Cardiac septum (tissue), 1 donor: ENCODE measurements at regions not wholly inside any gene's neighbourhood (a gene's known extent, or its start where the extent isn't known, plus 50 kb on each side); places are given as distances from the start of the nearest gene placed in this dataset.

Experiments
- DNase-seq: peaks from one replicate; pipeline ENCODE4 v3.0.0-alpha.2; 2020; ENCODE audit warnings: low spot score
- intact Hi-C: fragments of 100-400 bp; cut with DNase I; formaldehyde crosslinking; loops from one replicate; pipeline ENCODE4 v1.14.0; 2022
- donor health status: DM: no; HTN: no; CAD: no.

- DNase-seq, result no peak
- intact Hi-C loops, result no loop called here
Measured at GRCh38 chr1:68339505-68339904, 107.2 kb upstream of the WLS start.

DNA sequence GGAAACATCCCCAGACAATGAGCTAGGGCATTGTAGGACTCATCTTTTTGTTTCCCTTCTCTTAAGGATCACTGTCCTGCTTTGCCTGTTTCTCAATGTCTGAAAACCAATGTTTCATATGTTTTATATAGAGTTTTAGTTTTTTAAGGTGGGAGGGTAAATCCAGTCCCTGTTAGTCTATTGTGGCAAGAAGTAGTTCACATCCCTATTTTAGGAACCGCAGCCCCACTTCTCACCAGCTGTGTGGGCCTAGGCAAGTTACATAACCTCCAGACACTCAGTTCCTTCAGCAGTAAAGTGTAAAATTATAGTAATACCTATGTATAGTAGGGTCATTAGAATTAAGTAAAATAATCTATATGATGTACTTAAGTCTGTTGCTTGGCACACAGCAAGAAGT, 105.8 kb upstream of the WLS start:
- intact Hi-C loops, result no loop called here
- no peak for DNase-seq

- no peak for DNase-seq
- intact Hi-C loops, result no loop called here
Measured at GRCh38 chr1:68332041-68332440, 99.7 kb upstream of the WLS start.

DNA sequence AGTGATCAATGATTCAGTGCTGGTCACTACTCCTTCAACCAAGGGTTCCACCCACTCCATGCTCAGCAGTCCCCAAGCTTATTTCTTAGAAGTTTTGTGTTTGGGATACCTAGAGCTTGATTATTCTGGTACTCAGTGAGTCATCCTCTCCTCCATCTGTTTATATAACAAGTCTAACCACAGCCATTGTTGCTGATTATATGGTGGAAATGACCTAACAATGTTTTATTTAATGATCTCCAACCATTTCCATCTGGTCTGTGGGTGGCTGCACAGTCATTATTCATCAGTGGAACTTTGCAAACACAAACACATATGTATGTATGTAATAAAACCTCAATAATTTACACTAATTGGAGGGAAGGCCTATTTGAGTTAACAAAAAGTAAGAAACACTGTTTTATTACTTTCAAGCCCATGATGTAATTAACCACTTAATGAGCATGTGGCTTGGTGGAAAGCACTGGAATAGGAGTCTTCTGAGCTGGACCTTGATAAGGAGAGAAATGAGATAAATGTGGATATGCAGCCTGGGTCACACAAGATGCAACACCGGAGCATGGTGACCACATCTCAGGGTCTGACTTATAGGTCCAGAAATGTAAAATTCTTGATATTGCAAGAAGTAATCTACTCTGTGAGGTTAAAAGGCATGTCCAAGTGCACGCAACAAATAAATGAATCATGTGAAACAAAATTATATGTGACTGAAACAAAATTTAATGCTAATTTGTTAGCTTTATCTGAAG, 99.0 kb upstream of the WLS start:
- intact Hi-C loops, result no loop called here

GRCh38 chr1:68330391-68330790, 98.1 kb upstream of the WLS start:
- intact Hi-C loops, result no loop called here
- DNase-seq, result no peak

More for the DNA sequence above, 99.0 kb upstream of the WLS start:
- no peak for DNase-seq

- intact Hi-C loops, result no loop called here
- DNase-seq, result no peak
Measured at GRCh38 chr1:68329096-68329835, 96.9 kb upstream of the WLS start.

DNA sequence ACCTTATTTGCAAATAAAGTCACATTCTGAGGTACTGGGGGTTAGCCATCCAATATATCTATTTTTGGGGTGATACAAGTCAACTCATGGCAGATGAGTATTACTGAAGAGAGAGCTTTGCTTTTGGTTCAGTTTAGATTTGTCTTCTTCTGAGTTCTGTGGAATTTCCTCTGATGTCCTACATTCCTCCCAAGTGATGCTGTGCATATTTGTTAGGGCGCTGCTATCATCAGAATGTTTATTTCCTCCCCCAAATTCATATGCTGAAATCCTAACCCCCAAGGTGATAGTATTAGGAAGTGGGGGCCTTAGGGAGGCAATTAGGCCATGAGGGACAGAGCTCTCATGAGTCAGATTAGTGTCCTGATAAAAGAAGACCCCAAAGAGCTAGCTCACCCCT, 96.2 kb upstream of the WLS start:
- no peak for DNase-seq
- intact Hi-C loops, result no loop called here

- no peak for DNase-seq
- intact Hi-C loops, result no loop called here
Measured at GRCh38 chr1:68327414-68327813, 95.1 kb upstream of the WLS start.

GRCh38 chr1:68326481-68326880, 94.2 kb upstream of the WLS start:
- intact Hi-C loops, result no loop called here
- no peak for DNase-seq

DNA sequence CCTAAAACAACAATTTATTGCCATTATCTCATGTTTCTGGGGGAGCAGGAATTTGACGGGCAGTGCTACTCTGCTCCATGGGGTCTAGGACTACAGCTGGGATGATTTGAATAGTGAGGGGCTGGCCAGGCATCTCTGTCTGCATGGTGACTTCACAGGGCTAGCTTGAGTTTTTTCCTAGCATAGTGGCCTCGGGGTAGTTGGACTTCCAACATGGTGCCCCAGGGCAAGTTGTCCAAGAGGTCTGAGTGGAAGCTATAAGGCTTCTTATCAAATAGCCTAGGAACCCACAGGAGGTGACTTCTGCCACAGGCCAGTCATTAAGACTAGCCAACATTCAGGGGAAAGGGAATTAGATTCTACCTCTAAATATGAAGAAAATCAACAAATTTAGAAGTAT, 92.0 kb upstream of the WLS start:
- DNase-seq, result no peak
- intact Hi-C loops, result loop anchor here (5.0 kb wide), 1 partner anchor 92 kb away; the partner anchor contains the start of gene WLS

DNA sequence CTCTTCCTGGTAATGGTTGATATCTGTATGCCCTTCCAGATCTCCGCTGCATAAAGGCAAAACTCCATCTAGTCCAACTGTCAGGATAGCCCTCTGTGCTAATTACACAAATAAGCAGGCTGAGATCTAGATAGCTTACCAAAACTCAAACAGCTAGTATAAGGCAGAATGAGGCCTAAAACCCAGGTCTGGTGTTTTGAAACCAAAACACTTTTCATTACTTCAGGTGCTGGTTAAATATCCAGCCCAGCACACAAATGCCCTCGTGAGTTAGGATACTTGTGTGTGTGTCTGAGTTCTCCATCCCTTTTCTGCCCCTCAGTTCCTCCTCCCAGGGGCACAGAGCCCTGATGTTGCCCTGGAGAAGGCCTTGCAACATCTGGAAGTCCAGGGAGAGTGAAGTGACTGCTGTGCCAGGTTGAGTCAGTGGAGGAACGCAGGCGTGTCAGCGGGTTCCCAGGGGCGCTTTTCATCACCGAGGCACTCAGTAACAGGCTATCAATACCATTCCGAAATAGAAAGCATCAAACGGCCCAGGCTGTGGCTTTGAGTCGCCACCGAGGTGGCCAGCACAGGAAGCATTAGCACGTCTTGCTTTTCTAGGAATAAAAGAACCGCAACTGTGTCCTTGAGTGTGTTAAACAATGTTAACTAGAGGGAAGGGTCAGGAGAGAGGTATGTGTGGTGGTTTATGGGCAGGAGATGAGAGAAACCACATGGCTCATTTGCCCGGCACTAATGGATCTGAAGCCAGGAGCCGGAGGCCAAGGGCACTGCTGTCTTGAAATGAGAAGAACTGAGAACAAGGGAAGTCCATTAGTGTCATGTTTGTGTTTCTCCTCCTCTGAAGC, 90.7 kb upstream of the WLS start:
- DNase-seq, result no peak
- intact Hi-C loops, result loop anchor here (5.0 kb wide), 1 partner anchor 91 kb away; the partner anchor contains the start of gene WLS

DNA sequence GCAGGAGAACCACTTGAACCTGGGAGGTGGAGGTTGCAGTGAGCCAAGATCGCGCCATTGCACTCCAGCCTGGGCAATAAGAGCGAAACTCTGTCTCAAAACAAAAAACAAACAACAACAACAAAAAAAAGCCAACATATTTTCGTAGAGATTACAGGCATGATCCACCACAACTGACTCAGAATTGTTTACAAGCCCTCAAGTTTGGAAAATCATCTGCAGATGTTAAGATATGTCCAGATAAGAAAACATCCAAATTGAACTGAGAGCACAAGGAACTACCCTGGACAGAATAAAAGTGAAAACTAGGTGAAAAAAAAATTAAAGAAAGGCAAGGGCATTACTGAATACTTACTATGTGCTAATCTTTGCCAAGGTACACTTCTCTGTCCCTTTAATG, 89.8 kb upstream of the WLS start:
- no peak for DNase-seq
- intact Hi-C loops, result loop anchor here (5.0 kb wide), 1 partner anchor 90 kb away; the partner anchor contains the start of gene WLS

DNA sequence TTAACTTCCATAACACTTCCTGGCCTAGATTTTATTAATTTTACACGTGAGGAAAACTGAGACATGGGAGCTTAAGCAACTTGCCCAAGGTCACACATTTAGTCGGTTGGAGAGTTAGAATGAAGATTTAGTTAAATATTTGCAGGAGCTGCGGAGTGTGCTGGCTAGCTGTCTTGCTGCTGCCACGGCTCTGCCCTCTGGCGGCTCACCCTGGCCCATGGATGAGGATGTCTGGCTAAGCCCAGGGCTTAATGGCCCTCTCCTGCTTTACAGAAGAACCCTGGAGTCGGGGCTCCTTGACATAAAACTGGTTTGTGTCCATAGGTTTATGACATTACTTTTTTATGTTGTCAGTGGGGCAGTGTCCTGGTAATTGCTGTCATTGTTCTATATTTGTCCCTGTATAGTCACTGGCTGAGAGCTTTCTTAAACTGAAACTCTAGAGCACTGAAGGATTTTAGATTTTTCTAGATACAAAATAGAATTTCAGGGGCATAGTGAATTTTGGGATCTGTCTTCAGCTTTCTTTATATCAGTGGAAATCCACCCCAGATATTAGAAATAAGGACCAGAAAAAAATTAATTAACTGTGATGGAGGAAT, 88.9 kb upstream of the WLS start:
- intact Hi-C loops, result loop anchor here (1.0 to 5.0 kb wide), 3 partner anchors 89 to 205 kb away; partner anchors contain the start of gene WLS
- DNase-seq, result no peak

DNA sequence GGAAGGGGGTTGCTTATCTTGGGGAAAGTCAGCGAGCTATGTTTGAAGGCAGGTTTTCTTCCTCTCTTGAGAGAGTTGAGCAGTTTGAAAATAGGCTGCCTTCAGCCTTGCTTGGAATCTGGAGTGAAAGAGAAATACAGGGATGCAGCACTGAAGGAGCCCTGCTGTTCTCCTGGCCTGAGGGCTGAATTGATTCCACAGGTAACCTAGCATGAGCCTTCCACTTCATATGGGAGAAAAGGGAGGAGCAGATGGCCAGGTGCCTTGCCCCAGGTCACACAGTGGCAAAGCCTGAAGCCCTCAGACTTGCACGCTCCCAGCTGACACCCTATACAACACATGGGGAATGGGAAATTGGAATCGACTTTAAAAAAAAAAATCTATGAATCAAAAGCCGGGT, 88.0 kb upstream of the WLS start:
- DNase-seq, result no peak
- intact Hi-C loops, result loop anchor here (5.0 kb wide), 1 partner anchor 88 kb away; the partner anchor contains the start of gene WLS

GRCh38 chr1:68319907-68320306, 87.6 kb upstream of the WLS start:
- no peak for DNase-seq
- intact Hi-C loops, result loop anchor here (5.0 kb wide), 1 partner anchor 88 kb away; the partner anchor contains the start of gene WLS

DNA sequence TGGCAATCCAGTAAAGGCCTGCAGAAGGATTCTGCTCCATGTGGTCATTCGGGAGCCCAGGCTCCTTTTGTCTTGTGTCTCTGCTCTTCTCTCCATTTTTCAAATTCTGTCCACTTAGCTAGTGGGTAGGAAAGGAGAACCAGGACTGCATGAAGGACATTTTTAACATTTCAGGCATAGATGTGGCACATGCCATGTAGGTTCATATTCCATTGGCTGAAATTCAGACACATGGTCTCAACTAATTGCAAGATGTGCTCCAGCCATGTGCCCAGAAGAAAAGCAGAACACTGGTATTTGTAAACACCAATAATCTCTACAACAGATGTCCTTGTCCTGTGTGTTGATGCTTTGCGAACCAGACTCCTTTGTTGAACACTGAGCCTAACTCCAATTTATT, 85.2 kb upstream of the WLS start:
- intact Hi-C loops, result no loop called here
- DNase-seq, result no peak

DNA sequence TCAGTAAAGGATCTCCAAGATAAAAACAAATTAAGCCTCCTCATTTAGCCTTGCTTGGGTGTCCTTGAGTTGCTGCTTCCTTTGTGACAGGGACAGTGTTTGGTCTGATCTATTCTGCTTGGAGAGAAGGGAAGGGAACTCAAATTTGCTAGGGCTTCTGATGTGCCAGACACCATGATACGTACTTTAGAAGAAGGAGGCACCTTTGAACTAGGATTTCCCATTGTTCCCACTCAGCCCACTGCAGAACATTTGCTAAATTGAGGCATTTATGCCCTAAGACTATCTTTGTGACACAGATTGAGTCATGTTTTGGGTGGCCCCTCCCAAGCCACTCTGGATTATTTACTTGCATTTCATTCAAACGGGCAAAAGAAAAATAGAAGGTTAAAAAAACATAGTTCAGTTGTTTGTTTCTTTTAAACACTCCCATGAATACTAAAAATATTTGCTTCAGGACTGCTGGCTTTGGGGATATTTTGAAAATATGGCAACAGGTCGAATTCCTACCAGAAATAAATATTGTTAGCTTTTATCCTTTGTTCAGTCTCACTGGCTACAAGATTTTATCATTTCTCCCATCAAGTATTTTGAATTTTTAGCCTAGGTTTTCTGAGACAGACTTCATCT, 81.9 kb upstream of the WLS start:
- intact Hi-C loops, result no loop called here
- no peak for DNase-seq

DNA sequence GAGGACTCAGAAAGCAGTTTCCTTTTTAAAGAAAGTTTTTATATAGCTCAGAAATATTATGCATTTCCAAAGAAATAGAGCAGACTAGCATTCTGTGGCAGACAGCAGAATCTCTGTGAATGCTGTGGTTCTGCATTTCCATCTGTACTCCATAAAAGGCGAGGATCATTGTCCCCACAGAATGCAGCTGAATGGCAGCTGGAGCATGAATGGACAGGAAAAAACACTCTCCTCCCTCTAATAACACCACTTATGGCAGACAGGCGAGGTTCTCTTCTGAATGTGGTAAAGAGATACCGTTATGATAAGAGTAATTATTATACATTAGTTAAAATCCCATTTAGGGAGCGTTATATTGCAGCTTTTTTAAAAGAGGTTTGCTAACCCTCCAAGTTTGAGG, 81.4 kb upstream of the WLS start:
- intact Hi-C loops, result no loop called here
- no peak for DNase-seq

DNA sequence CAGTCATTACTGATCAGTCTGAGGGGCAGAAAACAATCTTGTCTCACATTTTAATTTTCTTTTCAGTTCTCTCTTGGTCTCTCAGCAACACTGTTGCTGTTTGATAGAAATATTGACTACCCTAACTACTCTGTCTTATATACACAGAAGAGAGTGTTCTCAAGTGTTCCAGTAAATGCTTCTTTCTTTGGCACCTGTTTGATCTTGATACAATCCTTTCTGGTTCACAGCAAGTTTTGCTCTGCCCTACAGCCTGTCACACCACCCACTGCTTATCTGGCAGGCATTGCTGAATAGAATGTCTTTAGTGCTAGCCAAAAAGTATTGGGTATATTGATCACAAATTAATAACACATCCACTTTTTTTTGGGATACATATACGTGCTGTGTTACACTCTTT, 75.7 kb upstream of the WLS start:
- intact Hi-C loops, result no loop called here
- DNase-seq, result no peak
